HG03439 (cell line): ENCODE measurements at regions not wholly inside any gene's neighbourhood (a gene's known extent, or its start where the extent isn't known, plus 50 kb on each side); places are given as distances from the start of the nearest gene placed in this dataset.

ENCODE experiments used
- ATAC-seq: cut with Tn5 transposase; IDR thresholded peaks from one replicate; pipeline ENCODE4 v1.9.1; 2021; ENCODE audit warnings: mild to moderate bottlenecking, moderate library complexity; ENCODE audit not compliant: unreplicated experiment

DNA sequence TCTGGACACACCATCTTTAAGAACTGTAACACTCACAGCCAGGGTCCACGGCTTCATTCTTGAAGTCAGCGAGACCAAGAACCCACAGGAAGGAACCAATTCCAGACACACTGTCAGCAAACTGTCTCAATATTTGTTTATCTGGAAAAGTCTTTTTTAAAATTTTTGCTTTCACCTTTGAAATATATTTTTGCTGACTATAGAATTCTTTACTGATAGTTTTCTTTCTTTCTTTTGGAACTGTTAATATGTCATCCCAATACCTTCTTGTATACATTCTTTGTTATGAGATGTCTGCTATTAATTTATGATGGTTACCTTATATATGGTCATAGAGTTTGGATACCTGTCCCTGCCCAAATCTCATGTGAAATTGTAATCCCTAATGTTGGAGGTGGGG, 145.1 kb upstream of the IRX4 start:
- no peak for ATAC-seq

- ATAC-seq, result no peak
Measured at GRCh38 chr5:2024986-2025721, 142.4 kb upstream of the IRX4 start.

DNA sequence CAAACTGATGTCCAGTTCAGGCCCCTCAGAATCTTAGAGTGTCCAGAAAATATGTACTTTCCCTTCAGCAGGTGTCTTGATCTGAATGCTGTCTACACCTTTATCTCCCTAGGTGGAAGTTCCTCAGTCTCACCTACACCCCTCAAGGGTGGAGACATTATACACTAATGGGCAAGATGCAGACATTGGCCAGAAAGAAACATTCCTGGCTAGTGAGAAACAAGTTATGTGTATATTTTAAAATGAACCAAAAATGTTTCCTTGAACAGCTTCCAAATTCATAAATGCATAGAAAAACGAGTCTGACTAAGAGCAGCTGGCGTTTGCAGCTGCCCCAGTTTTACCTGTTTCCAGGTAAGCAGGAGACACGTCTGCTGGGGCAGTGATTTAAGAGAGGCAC, 140.5 kb upstream of the IRX4 start:
- no peak for ATAC-seq

DNA sequence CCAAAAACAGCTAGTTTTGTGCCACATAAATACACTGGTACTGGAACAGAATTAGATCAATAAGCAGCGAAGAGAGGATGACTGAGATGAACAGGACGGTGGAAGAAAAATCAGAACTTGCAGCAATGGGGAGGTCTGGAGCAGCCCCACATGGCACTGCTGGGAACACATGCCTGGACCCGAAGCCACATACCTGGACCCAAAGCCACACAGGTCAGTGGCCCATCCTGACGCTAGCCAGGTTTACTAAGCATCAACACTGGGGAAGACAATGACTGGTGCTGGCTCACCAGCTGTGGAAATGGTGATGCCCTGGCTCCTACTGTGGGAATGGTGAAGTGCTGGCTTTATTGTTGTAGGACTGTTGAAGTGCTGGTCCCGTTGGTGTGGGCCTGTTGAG, 139.7 kb upstream of the IRX4 start:
- ATAC-seq, result no peak

DNA sequence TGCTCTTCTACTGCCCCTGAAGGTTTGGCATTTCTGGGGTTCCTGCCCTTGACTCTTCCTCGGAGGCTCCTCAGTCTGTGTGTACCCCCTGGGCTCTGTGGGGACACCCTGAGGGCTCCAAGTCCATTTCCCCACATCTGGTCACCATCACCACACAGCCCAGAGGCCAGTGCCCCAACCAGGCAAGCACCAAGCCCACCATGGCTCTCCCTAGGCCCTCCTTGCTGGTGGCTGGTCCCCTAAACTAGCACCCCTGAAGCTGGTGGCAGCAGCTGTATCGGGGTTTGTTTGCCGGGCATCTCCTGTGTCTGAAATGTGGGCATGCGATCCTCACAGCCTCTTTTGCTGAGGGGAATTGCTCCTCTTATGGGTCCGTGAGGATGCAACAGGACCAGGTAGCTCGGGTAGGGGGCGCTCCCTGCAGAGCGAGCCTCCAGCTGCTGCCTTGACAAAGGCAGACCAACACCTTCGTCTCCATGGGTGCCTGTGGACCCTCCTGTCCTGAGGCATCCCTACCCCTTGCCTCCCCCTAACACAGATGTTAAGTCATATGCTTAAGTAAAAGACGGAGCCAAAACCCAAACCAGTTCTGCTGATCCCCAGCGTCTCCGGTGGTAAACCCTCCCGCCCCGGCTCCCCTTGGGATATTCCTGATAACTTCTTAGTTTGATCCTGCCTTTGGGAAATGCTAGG, 138.9 kb upstream of the IRX4 start:
- ATAC-seq, result no peak

DNA sequence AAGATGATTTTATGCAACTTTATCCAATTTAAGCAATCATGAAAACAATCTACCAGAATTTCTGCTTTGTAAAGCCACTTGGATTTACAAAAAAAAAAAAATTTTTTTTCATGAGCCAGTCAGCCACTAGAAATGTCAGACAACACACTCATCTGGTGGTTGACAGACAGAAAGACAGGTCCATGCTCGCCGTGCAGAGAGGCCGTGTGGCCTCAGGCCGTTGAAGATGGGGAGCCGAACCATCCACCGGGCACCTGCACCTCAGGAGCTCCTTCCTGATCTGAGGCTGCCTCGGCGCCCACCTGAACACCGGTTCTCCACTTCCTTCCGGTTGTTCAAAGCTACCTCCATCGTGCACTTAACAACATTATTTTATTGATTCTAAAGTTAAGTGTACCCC, 138.0 kb upstream of the IRX4 start:
- no peak for ATAC-seq

- ATAC-seq, result no peak
Measured at GRCh38 chr5:2019716-2020115, 137.0 kb upstream of the IRX4 start.

GRCh38 chr5:2018390-2018724, 135.6 kb upstream of the IRX4 start:
- no peak for ATAC-seq

DNA sequence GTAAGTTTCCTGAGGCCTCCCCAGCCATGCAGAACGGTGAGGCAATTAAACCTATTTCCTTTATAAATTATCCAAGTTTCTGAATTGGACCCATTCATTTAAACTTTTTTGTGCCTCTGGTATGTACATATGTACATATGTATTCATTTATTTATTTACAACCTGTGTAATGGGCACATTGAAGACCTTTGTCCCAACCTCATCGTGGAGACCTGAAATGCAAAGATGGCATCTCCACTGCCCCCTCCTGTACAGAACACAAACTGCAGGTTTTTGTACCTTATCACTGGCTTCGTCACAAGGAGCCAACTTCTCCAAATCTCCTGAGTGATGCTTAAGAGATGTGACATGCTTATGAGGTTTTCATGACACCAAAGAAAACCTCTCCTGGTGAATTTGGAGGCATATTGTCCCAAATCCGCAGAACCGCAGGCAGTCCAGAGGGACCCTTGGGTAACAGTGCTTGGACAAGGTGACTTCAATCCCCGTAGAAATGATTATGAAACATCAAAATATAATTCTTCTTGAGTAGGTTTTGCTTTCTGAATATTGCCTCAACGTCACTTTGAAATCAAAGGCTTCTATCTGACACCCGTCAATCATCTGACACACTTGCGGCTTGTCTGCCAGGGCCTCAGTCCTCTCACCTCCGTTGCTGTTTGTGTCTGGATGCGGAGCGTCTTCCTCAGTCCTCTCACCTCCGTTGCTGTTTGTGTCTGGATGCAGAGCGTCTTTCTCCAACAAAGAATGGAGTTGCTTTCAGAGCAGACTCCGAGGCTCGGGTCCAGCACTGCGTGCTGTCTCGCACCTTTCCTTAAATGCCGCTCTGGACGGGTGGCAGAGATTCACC, 135.0 kb upstream of the IRX4 start:
- ATAC-seq, result no peak

- no peak for ATAC-seq
Measured at GRCh38 chr5:2015961-2016360, 133.2 kb upstream of the IRX4 start.

DNA sequence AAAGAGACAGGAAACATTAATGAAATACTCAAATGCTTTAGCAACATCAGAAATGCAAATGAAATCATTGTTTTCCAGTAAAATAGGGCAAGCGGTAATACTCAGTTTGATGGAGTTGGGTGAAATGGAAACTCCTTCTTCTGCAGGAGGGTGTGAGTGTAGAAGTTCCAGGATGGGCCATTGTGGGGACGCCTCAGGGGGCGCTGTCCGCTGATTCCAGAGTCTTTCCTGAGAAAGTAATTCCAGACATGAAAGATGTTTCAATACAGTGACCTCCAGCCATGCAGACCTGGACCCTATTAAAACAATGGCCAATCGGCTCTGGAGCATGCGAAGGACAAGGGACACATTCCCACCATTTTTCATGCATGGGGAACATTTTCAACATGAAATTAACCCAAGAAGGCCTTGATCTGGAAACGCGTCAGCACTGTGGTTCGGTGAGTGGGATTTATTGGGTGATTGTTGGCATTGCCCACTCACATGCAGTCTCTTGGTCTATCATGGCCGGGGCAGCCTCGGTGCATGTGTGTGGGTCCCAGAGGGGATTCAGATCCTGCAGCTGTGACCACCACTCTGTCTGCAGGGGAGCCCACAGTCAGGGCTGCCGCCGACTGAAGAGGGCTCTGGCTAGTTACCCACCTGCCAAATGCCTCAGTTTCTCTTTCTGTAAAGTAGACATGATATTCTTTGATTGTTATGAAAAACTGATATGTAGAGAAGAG, 132.6 kb upstream of the IRX4 start:
- ATAC-seq, result no peak

- ATAC-seq, result no peak
Measured at GRCh38 chr5:2014058-2014610, 131.4 kb upstream of the IRX4 start.

- no peak for ATAC-seq
Measured at GRCh38 chr5:2013301-2014057, 130.8 kb upstream of the IRX4 start.

GRCh38 chr5:2012885-2013284, 130.2 kb upstream of the IRX4 start:
- ATAC-seq, result no peak

DNA sequence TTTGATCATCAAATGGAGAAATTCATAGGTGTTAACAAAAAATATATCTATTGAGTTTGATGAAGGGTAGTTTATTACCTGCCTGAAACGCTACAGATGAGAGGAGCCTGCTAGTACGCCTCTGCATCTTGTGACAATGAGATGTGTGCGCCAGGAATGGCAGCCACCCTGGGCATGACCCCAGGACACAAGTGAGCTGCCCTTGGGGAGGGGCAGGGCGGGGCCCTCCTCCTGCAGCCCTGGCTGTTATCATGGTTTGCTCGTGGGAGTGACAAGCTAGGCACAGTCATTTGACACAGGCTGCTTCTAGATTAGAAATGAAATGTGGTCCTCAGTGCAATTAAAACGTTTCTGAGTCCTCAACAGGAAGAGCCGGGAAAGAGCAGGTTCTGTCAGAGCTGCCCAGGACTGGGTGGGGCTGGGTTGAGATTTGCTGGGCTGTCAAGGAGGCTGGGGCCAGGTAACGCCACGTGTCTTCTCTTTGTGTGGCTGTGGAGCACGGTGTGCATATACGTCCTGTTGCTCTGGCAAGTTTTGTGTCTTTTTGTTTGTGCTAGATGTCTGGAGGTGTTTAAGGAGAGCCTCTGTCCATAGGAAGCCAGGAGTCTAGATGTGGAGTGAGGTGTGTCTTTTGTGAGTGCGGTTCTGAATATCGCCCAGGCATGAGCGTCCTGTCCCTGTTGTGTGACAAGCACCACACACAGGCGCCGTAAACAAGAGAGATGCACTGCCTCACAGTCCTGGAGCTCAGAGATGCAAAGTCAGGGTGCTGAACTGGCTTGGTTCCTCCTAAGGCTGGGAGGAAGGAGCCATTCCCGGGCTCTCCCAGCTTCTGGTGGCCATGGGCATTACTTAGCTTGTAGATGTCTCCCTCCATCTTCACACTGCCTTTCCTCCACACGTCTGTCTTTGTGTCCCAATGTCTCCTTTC, 129.0 kb upstream of the IRX4 start:
- no peak for ATAC-seq

DNA sequence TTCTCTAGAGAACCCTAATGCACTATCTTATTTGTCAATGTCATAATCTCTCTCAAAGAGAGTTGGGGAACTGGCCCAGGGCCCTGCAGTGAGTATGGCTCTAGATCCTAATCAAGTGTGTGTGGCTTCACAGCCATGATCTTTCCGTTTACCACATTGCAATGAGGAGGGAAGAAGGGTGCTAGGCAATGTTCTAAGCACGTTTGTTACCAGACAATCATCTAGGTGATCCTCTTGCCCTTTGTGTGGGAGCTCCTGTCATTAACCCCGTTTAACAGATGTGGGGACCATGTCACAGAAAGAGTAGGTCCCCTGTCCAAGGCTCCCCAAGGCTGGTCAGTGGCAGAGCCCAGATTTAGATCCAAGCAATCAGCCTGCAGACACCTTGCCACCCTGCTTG, 128.2 kb upstream of the IRX4 start:
- no peak for ATAC-seq

- ATAC-seq, result no peak
Measured at GRCh38 chr5:2009986-2010914, 127.5 kb upstream of the IRX4 start.
